Skin of body (tissue), 1 donor: ENCODE measurements at regions not wholly inside any gene's neighbourhood (a gene's known extent, or its start where the extent isn't known, plus 50 kb on each side); places are given as distances from the start of the nearest gene placed in this dataset.

Source experiments
- DNase-seq: peaks from one replicate; lab custom pipeline; 2025; lab: John Stamatoyannopoulos, UW

GRCh38 chr1:201683397-201683796 lies 144.5 kb downstream of the NAV1 start:
- no peak for DNase-seq

GRCh38 chr1:201685485-201685884 lies 143.5 kb upstream of the IPO9 start:
- no peak for DNase-seq

- no peak for DNase-seq
Observed at GRCh38 chr1:201686714-201687455, 142.1 kb upstream of the IPO9 start.

GRCh38 chr1:201688514-201688913 lies 140.4 kb upstream of the IPO9 start:
- DNase-seq: no peak

- no peak for DNase-seq
Observed at GRCh38 chr1:201689647-201690046, 139.3 kb upstream of the IPO9 start.

GRCh38 chr1:201690528-201690927 lies 138.4 kb upstream of the IPO9 start:
- DNase-seq: no peak

GRCh38 chr1:201691716-201692554 lies 137.0 kb upstream of the IPO9 start:
- DNase-seq: no peak

- no peak for DNase-seq
Observed at GRCh38 chr1:201692555-201693394, 136.2 kb upstream of the IPO9 start.

GRCh38 chr1:201693890-201694607 lies 134.9 kb upstream of the IPO9 start:
- DNase-seq: no peak

- no peak for DNase-seq
Observed at GRCh38 chr1:201694608-201695335, 134.2 kb upstream of the IPO9 start.

- DNase-seq: no peak
Observed at GRCh38 chr1:201695607-201696006, 133.3 kb upstream of the IPO9 start.

- DNase-seq: peak; percentile 97
Observed at GRCh38 chr1:201696217-201696761, 132.7 kb upstream of the IPO9 start.

- no peak for DNase-seq
Observed at GRCh38 chr1:201697174-201697573, 131.8 kb upstream of the IPO9 start.

GRCh38 chr1:201701831-201702230 lies 127.1 kb upstream of the IPO9 start:
- no peak for DNase-seq

- DNase-seq: no peak
Observed at GRCh38 chr1:201702936-201703335, 126.0 kb upstream of the IPO9 start.

- peak; percentile 74 for DNase-seq
Observed at GRCh38 chr1:201703621-201704438, 125.1 kb upstream of the IPO9 start.

GRCh38 chr1:201704439-201704792 lies 124.5 kb upstream of the IPO9 start:
- no peak for DNase-seq

- DNase-seq: no peak
Observed at GRCh38 chr1:201705389-201705788, 123.6 kb upstream of the IPO9 start.

- DNase-seq: no peak
Observed at GRCh38 chr1:201706109-201706508, 122.8 kb upstream of the IPO9 start.
